GM12891 (cell line): ENCODE measurements at regions not wholly inside any gene's neighbourhood (a gene's known extent, or its start where the extent isn't known, plus 50 kb on each side); places are given as distances from the start of the nearest gene placed in this dataset.

Experiments used
- DNase-seq: peaks from one replicate; pipeline ENCODE4 v3.0.0; 2011; ENCODE audit warnings: low spot score; ENCODE audit not compliant: insufficient read length
- FAIRE-seq: peaks from 2 replicates; lab custom pipeline; 2011; peaks lifted over from hg19 to GRCh38; lab: Jason Lieb, UNC
- PAX5 ChIP-seq: IDR thresholded peaks from 2 replicates; pipeline ENCODE4 v1.6.1; 2011; ENCODE audit warnings: low read length, moderate library complexity, mild to moderate bottlenecking; ENCODE audit not compliant: insufficient read depth, severe bottlenecking
- POLR2A ChIP-seq: IDR thresholded peaks from 2 replicates; pipeline ENCODE4 v1.6.1; 2011; ENCODE audit warnings: low read depth, low read length, control low read depth
- POLR2AphosphoS5 ChIP-seq: IDR thresholded peaks from 2 replicates; pipeline ENCODE4 v1.6.1; 2011; ENCODE audit warnings: low read depth, low read length, control low read depth
- POU2F2 ChIP-seq: IDR thresholded peaks from 2 replicates; pipeline ENCODE4 v1.6.1; 2011; ENCODE audit warnings: low read depth, mild to moderate bottlenecking, control low read depth, low read length, moderate library complexity
- SPI1 ChIP-seq: IDR thresholded peaks from 2 replicates; pipeline ENCODE4 v1.6.1; 2011; ENCODE audit warnings: low read depth, low read length, control low read depth
- TAF1 ChIP-seq: IDR thresholded peaks from 2 replicates; pipeline ENCODE4 v1.6.1; 2011; ENCODE audit warnings: low read depth, low read length, control low read depth

- TF ChIP-seq SPI1, result no peak
- no peak for TF ChIP-seq POLR2AphosphoS5
- TF ChIP-seq POU2F2, result no peak
- no peak for TF ChIP-seq PAX5
- no peak for TF ChIP-seq POLR2A
- FAIRE-seq (no peak), DNase-seq (no peak)
Measured at GRCh38 chr12:28601570-28602058, 411.4 kb downstream of the CCDC91 start.

GRCh38 chr12:28602786-28603185, 412.5 kb downstream of the CCDC91 start:
- FAIRE-seq, result no peak
- TF ChIP-seq POLR2A (no peak), POU2F2 (no peak), PAX5 (no peak), SPI1 (no peak), POLR2AphosphoS5 (no peak), TAF1 (no peak)
- DNase-seq, result no peak

- DNase-seq, result no peak
- TF ChIP-seq POLR2AphosphoS5 (no peak), POLR2A (no peak)
- no peak for FAIRE-seq
Measured at GRCh38 chr12:28603239-28603638, 413.0 kb downstream of the CCDC91 start.

DNA sequence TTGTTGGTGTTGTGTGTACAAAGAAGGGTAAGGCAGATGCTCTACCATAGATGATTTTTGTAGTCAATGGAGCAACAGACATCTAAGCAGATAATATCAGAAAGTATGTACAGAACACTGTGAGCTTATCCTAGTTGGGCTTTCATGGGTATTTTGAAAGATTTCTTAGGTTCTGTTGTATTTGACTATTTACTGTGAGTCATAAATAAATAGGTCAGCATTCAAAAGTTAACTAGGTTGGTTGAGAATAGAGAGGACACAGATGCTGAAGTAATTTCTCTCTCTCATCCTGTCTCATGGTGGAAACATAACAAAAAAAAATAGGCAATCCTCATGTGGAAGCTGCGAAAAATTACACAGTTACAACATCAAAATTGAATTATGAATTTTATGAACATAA, 413.5 kb downstream of the CCDC91 start:
- no peak for TF ChIP-seq TAF1
- TF ChIP-seq POLR2AphosphoS5, result no peak
- TF ChIP-seq PAX5, result no peak
- TF ChIP-seq SPI1, result no peak
- TF ChIP-seq POU2F2, result no peak
- no peak for TF ChIP-seq POLR2A
- DNase-seq (no peak), FAIRE-seq (no peak)

GRCh38 chr12:28604240-28604639, 414.0 kb downstream of the CCDC91 start:
- FAIRE-seq, result no peak
- DNase-seq, result no peak
- TF ChIP-seq POLR2AphosphoS5 (no peak), POU2F2 (no peak), POLR2A (no peak), TAF1 (no peak), PAX5 (no peak), SPI1 (no peak)

DNA sequence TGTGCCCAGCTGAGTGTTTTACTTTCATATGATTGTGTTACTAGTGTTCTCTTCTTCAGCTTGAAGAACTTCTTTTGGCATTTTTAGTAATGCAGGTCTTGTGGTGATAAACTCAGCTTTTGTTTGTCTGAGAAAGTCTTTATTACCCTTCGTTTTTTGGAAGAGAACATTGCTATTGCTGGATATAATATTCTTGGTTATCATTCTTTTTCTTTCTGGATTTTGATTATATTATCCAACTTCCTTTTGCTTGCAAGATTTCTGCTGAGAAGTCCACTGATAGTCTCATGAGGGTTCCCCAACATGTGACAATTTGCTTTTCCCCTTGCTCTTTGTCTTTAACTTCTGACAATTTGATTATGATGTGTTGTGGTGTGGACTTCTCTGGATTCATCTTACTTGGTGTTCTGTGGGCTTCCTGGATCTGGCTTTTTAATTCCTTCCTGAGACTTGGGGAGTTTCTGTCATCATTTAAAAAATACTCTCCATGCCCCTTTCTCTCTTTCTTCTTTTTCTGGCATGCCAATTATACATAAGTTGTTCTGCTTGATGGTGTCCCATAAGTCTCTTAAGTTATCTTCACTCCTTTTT, 416.8 kb downstream of the CCDC91 start:
- TF ChIP-seq SPI1 (no peak), POLR2A (no peak), POLR2AphosphoS5 (no peak), PAX5 (no peak), POU2F2 (no peak)
- DNase-seq (no peak), FAIRE-seq (no peak)

DNA sequence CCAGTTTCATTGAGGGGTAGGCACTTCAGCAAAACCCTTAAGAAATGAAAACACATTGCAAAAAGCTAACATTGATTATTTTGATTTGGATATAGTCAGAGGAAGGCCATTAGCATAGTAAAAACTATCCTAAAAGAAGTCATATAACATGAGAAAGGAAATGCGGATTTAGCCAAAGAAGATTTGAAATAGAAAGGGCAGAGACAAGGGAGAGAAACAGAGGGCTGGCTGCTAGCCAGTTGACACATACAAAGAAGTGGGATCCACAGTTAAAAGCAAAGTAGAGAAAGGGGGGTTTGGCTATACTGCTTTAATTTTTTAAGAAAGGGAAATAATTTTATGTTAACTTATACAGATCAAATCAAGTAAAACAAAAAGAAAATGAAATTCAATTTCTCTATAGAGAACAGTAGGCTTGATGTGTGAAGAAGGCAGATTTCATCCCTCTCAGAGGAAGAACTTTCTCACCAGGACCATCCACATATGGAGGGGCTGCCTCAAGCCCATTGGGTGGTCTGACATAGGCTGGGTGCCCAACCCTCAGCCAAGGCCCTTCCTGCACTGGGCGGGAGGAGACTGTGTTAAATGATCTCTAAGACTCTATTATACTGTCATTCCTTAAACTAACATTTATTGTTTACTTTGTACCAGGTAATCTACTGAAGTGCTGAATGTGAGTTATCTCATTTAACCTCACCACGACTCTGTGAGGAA, 420.3 kb downstream of the CCDC91 start:
- TF ChIP-seq PAX5 (no peak), POLR2A (no peak), SPI1 (no peak), POLR2AphosphoS5 (no peak), TAF1 (no peak), POU2F2 (no peak)
- FAIRE-seq (no peak), DNase-seq (no peak)

DNA sequence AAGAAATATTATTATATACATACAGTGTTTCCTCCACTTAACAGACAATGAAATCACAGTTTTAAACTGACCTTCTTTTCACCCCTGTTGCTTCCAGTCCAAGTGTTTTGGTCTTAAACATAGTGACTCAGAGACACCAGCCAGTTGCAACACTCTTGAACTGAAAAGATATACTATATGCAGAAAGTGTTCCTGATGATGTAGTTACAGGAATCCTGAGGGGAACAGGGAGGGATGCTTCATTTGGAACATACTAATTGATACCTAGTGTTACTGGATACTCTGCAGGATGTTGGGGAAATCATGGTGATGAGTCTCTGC, 420.8 kb downstream of the CCDC91 start:
- FAIRE-seq (no peak), DNase-seq (no peak)
- TF ChIP-seq TAF1 (no peak), POU2F2 (no peak), POLR2AphosphoS5 (no peak), POLR2A (no peak), SPI1 (no peak), PAX5 (no peak)

DNA sequence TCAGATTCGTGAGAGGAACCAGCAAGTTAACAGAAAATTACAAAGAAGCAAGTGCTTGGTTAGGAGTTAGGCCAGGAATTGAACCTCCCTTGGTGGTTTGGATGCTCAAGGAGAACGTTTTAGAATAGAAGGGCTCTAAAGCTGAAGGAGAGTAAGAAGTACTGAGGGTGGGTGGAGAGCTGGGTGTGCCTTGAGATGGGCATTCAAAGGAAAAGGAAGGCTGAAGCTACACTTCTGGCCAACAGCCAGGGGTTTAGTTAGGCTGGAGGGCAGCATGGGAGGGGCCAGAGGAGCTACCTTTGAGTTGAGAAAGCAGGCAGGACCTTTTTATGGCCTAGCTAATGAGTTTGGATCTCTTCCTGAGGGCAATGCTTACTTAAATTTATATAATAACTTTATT, 421.2 kb downstream of the CCDC91 start:
- DNase-seq (no peak), FAIRE-seq (no peak)
- no peak for TF ChIP-seq POU2F2
- TF ChIP-seq TAF1, result no peak
- TF ChIP-seq POLR2A, result no peak
- TF ChIP-seq PAX5, result no peak
- TF ChIP-seq SPI1, result no peak
- TF ChIP-seq POLR2AphosphoS5, result no peak

DNA sequence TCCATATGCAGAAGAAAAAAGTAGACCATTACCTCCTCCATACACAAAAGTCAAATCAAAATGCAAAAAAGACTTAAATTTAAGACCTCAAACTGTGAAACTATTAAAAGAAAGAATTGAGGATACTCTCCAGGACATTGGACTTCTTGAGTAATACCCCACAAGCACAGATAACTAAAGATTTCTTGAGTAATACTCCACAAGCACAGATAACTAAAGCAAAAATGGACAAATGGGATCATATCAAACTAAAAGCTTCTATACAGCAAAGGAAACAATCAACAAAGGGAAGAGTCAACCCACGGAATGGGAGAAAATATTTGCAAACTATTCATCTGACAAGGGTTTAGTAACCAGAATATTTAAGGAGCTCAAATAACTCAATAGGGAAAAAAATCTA, 427.9 kb downstream of the CCDC91 start:
- no peak for TF ChIP-seq TAF1
- no peak for TF ChIP-seq POLR2AphosphoS5
- TF ChIP-seq PAX5, result no peak
- no peak for TF ChIP-seq POLR2A
- no peak for TF ChIP-seq SPI1
- TF ChIP-seq POU2F2, result no peak
- DNase-seq, result no peak
- no peak for FAIRE-seq
